Hepatocyte (in vitro differentiated cells): ENCODE measurements at regions not wholly inside any gene's neighbourhood (a gene's known extent, or its start where the extent isn't known, plus 50 kb on each side); places are given as distances from the start of the nearest gene placed in this dataset.

ENCODE experiments used
- DNase-seq: peaks from one replicate; pipeline ENCODE4 v3.0.0-alpha.2; 2016; ENCODE audit warnings: low spot score
- H2AFZ ChIP-seq: fragments of 200-600 bp; sonication (generic); 2 replicates; pipeline ENCODE4 v1.6.0; 2016; ENCODE audit warnings: antibody characterized with exemption, mild to moderate bottlenecking
- H3K27ac ChIP-seq: fragments of 200-600 bp; sonication (generic); 2 replicates; pipeline ENCODE4 v1.5.1; 2016; ENCODE audit warnings: mild to moderate bottlenecking
- H3K27me3 ChIP-seq: fragments of 200-600 bp; sonication (generic); 2 replicates; pipeline ENCODE4 v1.6.1; 2016
- H3K36me3 ChIP-seq: fragments of 200-600 bp; sonication (generic); replicated peaks from 2 replicates; pipeline ENCODE4 v1.5.1; 2016; ENCODE audit warnings: low read depth; ENCODE audit not compliant: insufficient read depth
- H3K4me1 ChIP-seq: fragments of 200-600 bp; sonication (generic); 2 replicates; pipeline ENCODE4 v1.5.1; 2016; ENCODE audit warnings: mild to moderate bottlenecking, moderate library complexity; ENCODE audit not compliant: insufficient read depth
- H3K4me2 ChIP-seq: fragments of 200-600 bp; sonication (generic); 2 replicates; pipeline ENCODE4 v1.6.0; 2016
- H3K4me3 ChIP-seq: fragments of 200-600 bp; sonication (generic); 2 replicates; pipeline ENCODE4 v1.5.1; 2016; ENCODE audit warnings: mild to moderate bottlenecking
- H3K79me2 ChIP-seq: fragments of 200-600 bp; sonication (generic); 2 replicates; pipeline ENCODE4 v1.6.0; 2017; ENCODE audit warnings: mild to moderate bottlenecking
- H3K9me2 ChIP-seq: fragments of 200-600 bp; sonication (generic); replicated peaks from 2 replicates; pipeline ENCODE4 v1.6.0; 2017; ENCODE audit warnings: mild to moderate bottlenecking; ENCODE audit not compliant: insufficient read depth
- H3K9me3 ChIP-seq: fragments of 200-600 bp; sonication (generic); 2 replicates; pipeline ENCODE4 v1.5.1; 2016; ENCODE audit warnings: low read depth, mild to moderate bottlenecking
- H4K20me1 ChIP-seq: fragments of 200-600 bp; sonication (generic); 2 replicates; pipeline ENCODE4 v1.6.0; 2016; ENCODE audit warnings: mild to moderate bottlenecking; ENCODE audit not compliant: insufficient read depth, poor library complexity, severe bottlenecking
- CTCF ChIP-seq: fragments of 200-600 bp; sonication (generic); IDR thresholded peaks from 2 replicates; pipeline ENCODE4 v1.5.1; 2016; ENCODE audit warnings: antibody characterized with exemption, mild to moderate bottlenecking; ENCODE audit not compliant: poor library complexity
- EZH2 ChIP-seq: fragments of 200-600 bp; sonication (generic); IDR thresholded peaks from 2 replicates; pipeline ENCODE4 v1.6.1; 2016; ENCODE audit warnings: antibody characterized with exemption, mild to moderate bottlenecking, borderline replicate concordance
- EZH2phosphoT487 ChIP-seq: fragments of 200-600 bp; sonication (generic); IDR thresholded peaks from one replicate; pipeline ENCODE4 v1.6.1; 2018; ENCODE audit warnings: antibody characterized with exemption, mild to moderate bottlenecking, low read depth, moderate library complexity; ENCODE audit not compliant: unreplicated experiment, severe bottlenecking
- WGBS: methylation state at CpG from one replicate; pipeline ENCODE4 v1.1.6; 2016; ENCODE audit warnings: low lambda C conversion rate; ENCODE audit errors: missing lambda C conversion rate; 5-methylcytosine and 5-hydroxymethylcytosine counted together

GRCh38 chr13:34412295-34412694, 529.8 kb upstream of the NBEA start:
- no peaks in the 10 kb centered on the region for H4K20me1 ChIP-seq
- H3K4me3 ChIP-seq, result no peak overlapping the region
- no peak for DNase-seq
- H3K27me3 ChIP-seq, result no peaks in the 10 kb centered on the region
- H3K79me2 ChIP-seq, result no peaks in the 10 kb centered on the region
- H3K27ac ChIP-seq, result no peak overlapping the region
- H3K4me1 ChIP-seq, result no peaks in the 10 kb centered on the region
- no peaks in the 10 kb centered on the region for H3K9me2 ChIP-seq
- H3K4me2 ChIP-seq, result no peak overlapping the region
- no peak overlapping the region for H2AFZ ChIP-seq
- H3K36me3 ChIP-seq, result no peaks in the 10 kb centered on the region
- no peaks in the 10 kb centered on the region for H3K9me3 ChIP-seq
- TF ChIP-seq EZH2phosphoT487 (no peak), CTCF (no peak), EZH2 (no peak)

- no peak overlapping the region for H3K27ac ChIP-seq
- no peak overlapping the region for H2AFZ ChIP-seq
- no peaks in the 10 kb centered on the region for H3K36me3 ChIP-seq
- H3K27me3 ChIP-seq, result no peaks in the 10 kb centered on the region
- H3K4me3 ChIP-seq, result no peak overlapping the region
- H4K20me1 ChIP-seq, result no peaks in the 10 kb centered on the region
- H3K79me2 ChIP-seq, result no peaks in the 10 kb centered on the region
- no peaks in the 10 kb centered on the region for H3K9me2 ChIP-seq
- no peaks in the 10 kb centered on the region for H3K4me1 ChIP-seq
- H3K9me3 ChIP-seq, result no peaks in the 10 kb centered on the region
- TF ChIP-seq CTCF (no peak), EZH2 (no peak), EZH2phosphoT487 (no peak)
- no peak for DNase-seq
- 85% methylated on average over 2 of the region's 2 CpGs for WGBS
- no peak overlapping the region for H3K4me2 ChIP-seq
These were observed 529.2 kb upstream of the NBEA start for GRCh38 chr13:34412817-34413375.

GRCh38 chr13:34413538-34414210, 528.4 kb upstream of the NBEA start:
- Histone ChIP-seq H3K79me2 (no peaks in the 10 kb centered on the region), H3K4me3 (no peak overlapping the region), H3K27ac (no peak overlapping the region), H3K36me3 (no peaks in the 10 kb centered on the region), H3K9me3 (no peaks in the 10 kb centered on the region), H2AFZ (no peak overlapping the region), H3K9me2 (no peaks in the 10 kb centered on the region), H3K4me1 (no peaks in the 10 kb centered on the region), H4K20me1 (no peaks in the 10 kb centered on the region), H3K27me3 (no peaks in the 10 kb centered on the region), H3K4me2 (no peak overlapping the region)
- 77% methylated on average over 1 of the region's 1 CpG for WGBS
- no peak for DNase-seq
- TF ChIP-seq CTCF (no peak), EZH2 (no peak), EZH2phosphoT487 (no peak)

GRCh38 chr13:34414616-34415015, 527.5 kb upstream of the NBEA start:
- WGBS, result 83% methylated on average over 4 of the region's 4 CpGs
- no peaks in the 10 kb centered on the region for H4K20me1 ChIP-seq
- no peaks in the 10 kb centered on the region for H3K36me3 ChIP-seq
- H3K4me2 ChIP-seq, result no peak overlapping the region
- no peaks in the 10 kb centered on the region for H3K27me3 ChIP-seq
- no peak overlapping the region for H3K4me3 ChIP-seq
- no peaks in the 10 kb centered on the region for H3K9me2 ChIP-seq
- TF ChIP-seq CTCF, result no peak
- no peak for TF ChIP-seq EZH2phosphoT487
- no peak for TF ChIP-seq EZH2
- no peak for DNase-seq
- no peaks in the 10 kb centered on the region for H3K4me1 ChIP-seq
- no peaks in the 10 kb centered on the region for H3K9me3 ChIP-seq
- no peaks in the 10 kb centered on the region for H3K79me2 ChIP-seq
- H2AFZ ChIP-seq, result no peak overlapping the region
- H3K27ac ChIP-seq, result no peak overlapping the region
